ENCODE measurements at regions not wholly inside any gene's neighbourhood (a gene's known extent, or its start where the extent isn't known, plus 50 kb on each side); places are given as distances from the start of the nearest gene placed in this dataset.

DNA sequence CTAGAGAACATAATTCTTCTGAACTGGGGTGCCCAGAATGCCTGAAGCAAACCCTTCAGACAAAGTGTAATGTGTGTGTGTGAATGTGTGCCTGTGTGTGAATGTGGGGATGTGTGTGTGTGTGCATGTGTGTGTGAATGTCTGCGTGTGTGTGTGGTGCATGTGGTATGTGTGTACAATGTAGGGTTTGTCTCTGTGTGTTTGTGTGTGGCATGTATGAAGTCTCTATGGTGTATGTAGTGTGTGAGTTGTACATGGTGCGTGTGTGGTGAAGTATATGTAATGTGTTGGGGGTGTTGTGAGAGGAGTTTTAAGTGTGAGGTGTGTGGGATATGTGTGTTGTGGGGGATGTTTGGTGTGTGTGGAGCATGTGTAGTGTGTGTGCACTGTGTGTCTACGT lies 129.3 kb upstream of the SOX11 start:
- TF ChIP-seq, protein P1, sequence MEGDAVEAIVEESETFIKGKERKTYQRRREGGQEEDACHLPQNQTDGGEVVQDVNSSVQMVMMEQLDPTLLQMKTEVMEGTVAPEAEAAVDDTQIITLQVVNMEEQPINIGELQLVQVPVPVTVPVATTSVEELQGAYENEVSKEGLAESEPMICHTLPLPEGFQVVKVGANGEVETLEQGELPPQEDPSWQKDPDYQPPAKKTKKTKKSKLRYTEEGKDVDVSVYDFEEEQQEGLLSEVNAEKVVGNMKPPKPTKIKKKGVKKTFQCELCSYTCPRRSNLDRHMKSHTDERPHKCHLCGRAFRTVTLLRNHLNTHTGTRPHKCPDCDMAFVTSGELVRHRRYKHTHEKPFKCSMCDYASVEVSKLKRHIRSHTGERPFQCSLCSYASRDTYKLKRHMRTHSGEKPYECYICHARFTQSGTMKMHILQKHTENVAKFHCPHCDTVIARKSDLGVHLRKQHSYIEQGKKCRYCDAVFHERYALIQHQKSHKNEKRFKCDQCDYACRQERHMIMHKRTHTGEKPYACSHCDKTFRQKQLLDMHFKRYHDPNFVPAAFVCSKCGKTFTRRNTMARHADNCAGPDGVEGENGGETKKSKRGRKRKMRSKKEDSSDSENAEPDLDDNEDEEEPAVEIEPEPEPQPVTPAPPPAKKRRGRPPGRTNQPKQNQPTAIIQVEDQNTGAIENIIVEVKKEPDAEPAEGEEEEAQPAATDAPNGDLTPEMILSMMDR (IDR thresholded peaks at IDR 0.05): no peak
- no peak for TF ChIP-seq POLR2A (IDR thresholded peaks at IDR 0.05)

Data from lower leg skin (tissue), 3 donors.